Kidney epithelial cell (primary cell): ENCODE measurements at regions not wholly inside any gene's neighbourhood (a gene's known extent, or its start where the extent isn't known, plus 50 kb on each side); places are given as distances from the start of the nearest gene placed in this dataset.

Experiments
- DNase-seq: peaks from one replicate; pipeline ENCODE4 v3.0.0-alpha.2; 2010; ENCODE audit warnings: low read depth
- H3K27me3 ChIP-seq: 2 replicates; pipeline ENCODE4 v1.6.0; 2011; ENCODE audit warnings: low read length; ENCODE audit not compliant: control insufficient read depth, insufficient read depth
- H3K36me3 ChIP-seq: 2 replicates; pipeline ENCODE4 v1.5.1; 2011; ENCODE audit warnings: low read length; ENCODE audit not compliant: control insufficient read depth, insufficient read depth
- H3K4me3 ChIP-seq: 2 replicates; pipeline ENCODE4 v1.5.1; 2011; ENCODE audit warnings: low read depth, mild to moderate bottlenecking, control low read depth, low read length
- CTCF ChIP-seq: IDR thresholded peaks from 2 replicates; pipeline ENCODE4 v1.5.1; 2011; ENCODE audit warnings: mild to moderate bottlenecking, moderate library complexity, low read length, control low read depth, inconsistent platforms; ENCODE audit not compliant: insufficient read depth, poor library complexity, severe bottlenecking

GRCh38 chr5:88399561-88399960 is 130.9 kb upstream of the TMEM161B start:
- no peak for DNase-seq
- Histone ChIP-seq H3K4me3 (no peak overlapping the region), H3K27me3 (no peaks in the 10 kb centered on the region), H3K36me3 (no peaks in the 10 kb centered on the region)
- no peak for TF ChIP-seq CTCF

GRCh38 chr5:88398316-88398715 is 129.7 kb upstream of the TMEM161B start:
- no peak overlapping the region for H3K4me3 ChIP-seq
- no peak for DNase-seq
- no peak for TF ChIP-seq CTCF
- H3K36me3 ChIP-seq, result no peaks in the 10 kb centered on the region
- H3K27me3 ChIP-seq, result no peaks in the 10 kb centered on the region

GRCh38 chr5:88396751-88397281 is 128.2 kb upstream of the TMEM161B start:
- H3K36me3 ChIP-seq, result no peaks in the 10 kb centered on the region
- no peak for TF ChIP-seq CTCF

GRCh38 chr5:88396000-88396535 is 127.4 kb upstream of the TMEM161B start:
- DNase-seq, result no peak
- Histone ChIP-seq H3K4me3 (no peak overlapping the region), H3K27me3 (peaks cover 1% of the 10 kb centered on the region), H3K36me3 (no peaks in the 10 kb centered on the region)
- no peak for TF ChIP-seq CTCF

More at GRCh38 chr5:88396751-88397281, 128.2 kb upstream of the TMEM161B start:
- no peak overlapping the region for H3K4me3 ChIP-seq
- H3K27me3 ChIP-seq, result no peaks in the 10 kb centered on the region
- DNase-seq, result no peak

DNA sequence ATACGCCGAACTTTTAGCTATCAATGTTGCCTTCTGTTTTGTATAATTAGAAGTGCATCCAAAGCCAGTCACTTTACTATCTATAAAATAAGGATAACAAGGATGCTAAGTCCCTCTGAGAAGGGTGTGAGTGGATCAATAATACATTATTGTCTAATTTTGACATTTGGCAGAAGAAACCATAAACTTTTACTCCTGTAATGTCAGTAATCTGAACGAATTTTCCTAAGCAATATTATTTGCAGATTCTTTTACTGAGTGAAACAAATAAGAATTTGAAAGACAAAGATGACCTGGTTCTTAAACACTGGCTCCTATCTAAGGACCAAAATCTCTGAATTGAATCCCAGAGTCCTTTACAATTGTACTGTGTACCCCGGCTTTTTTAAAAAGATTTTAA is 126.6 kb upstream of the TMEM161B start:
- no peak for TF ChIP-seq CTCF
- peaks cover 3% of the 10 kb centered on the region for H3K27me3 ChIP-seq
- DNase-seq, result no peak
- H3K4me3 ChIP-seq, result no peak overlapping the region
- H3K36me3 ChIP-seq, result no peaks in the 10 kb centered on the region
